Left lung (tissue), 4 donors: ENCODE measurements at regions not wholly inside any gene's neighbourhood (a gene's known extent, or its start where the extent isn't known, plus 50 kb on each side); places are given as distances from the start of the nearest gene placed in this dataset.

Source experiments
- ATAC-seq: fragments of 200-7000 bp; cut with Tn5 transposase; one replicate; pipeline ENCODE4 v1.9.1; 2020; ENCODE audit warnings: moderate library complexity
- DNase-seq, 4 donors: peaks; one replicate each; pipeline ENCODE4 v3.0.0-alpha.2; 2013 to 2020
- H3K27ac ChIP-seq, 2 donors: fragments of 200-600 bp; sonication (generic) in 1 of 2; one replicate each; pipeline versions ENCODE4 v1.5.0 to v1.8.0; 2020 to 2021
- H3K27me3 ChIP-seq, 2 donors: fragments of 200-600 bp; sonication (generic) in 1 of 2; one replicate each; pipeline versions ENCODE4 v1.5.0 to v1.8.0; 2020 to 2021
- H3K36me3 ChIP-seq, 2 donors: fragments of 200-600 bp; sonication (generic) in 1 of 2; one replicate each; pipeline versions ENCODE4 v1.5.0 to v1.8.0; 2020 to 2021
- H3K4me1 ChIP-seq, 2 donors: fragments of 200-600 bp; one replicate each; pipeline ENCODE4 v1.8.0; 2021
- H3K4me3 ChIP-seq, 2 donors: fragments of 200-600 bp; sonication (generic) in 1 of 2; one replicate each; pipeline versions ENCODE4 v1.5.0 to v1.8.0; 2020 to 2021; ENCODE audit warnings: mild to moderate bottlenecking in 1 of 2
- H3K9me3 ChIP-seq, 2 donors: fragments of 200-600 bp; sonication (generic) in 1 of 2; one replicate each; pipeline versions ENCODE4 v1.5.0 to v1.8.0; 2020 to 2021
- CTCF ChIP-seq, 2 donors: fragments of 200-600 bp; sonication (generic) in 1 of 2; IDR thresholded peaks; one replicate each; pipeline versions ENCODE4 v1.5.0 to v1.8.0; 2021; ENCODE audit warnings: antibody characterized with exemption in 2 of 2
- intact Hi-C, 2 donors: fragments of 100-400 bp; cut with DNase I; formaldehyde crosslinking; loops; one replicate each; pipeline versions ENCODE4 v1.11.2 to v1.14.2; 2022
- donor health status: DM: no; HTN: yes; CAD: no.
- donor health status: DM: no; HTN: no; CAD: no.

- no peaks in the 10 kb centered on the region for H3K4me1 ChIP-seq
- DNase-seq: no peak
- no peaks in the 10 kb centered on the region for H3K27me3 ChIP-seq
- H3K27ac ChIP-seq: no peak overlapping the region
- no peak for TF ChIP-seq CTCF (IDR thresholded peaks at IDR 0.05)
- intact Hi-C loops: no loop called here
- ATAC-seq: no peak
- H3K36me3 ChIP-seq: no peaks in the 10 kb centered on the region
- no peaks in the 10 kb centered on the region for H3K9me3 ChIP-seq
- H3K4me3 ChIP-seq: no peak overlapping the region
Measured at GRCh38 chr6:74070091-74070490, 374.1 kb downstream of the CD109 start.

GRCh38 chr6:74069089-74069581 is 373.1 kb downstream of the CD109 start:
- H3K4me1 ChIP-seq: no peaks in the 10 kb centered on the region
- H3K9me3 ChIP-seq: no peaks in the 10 kb centered on the region
- no peak for DNase-seq
- no peaks in the 10 kb centered on the region for H3K27me3 ChIP-seq
- H3K27ac ChIP-seq: no peak overlapping the region
- ATAC-seq: no peak
- intact Hi-C loops: no loop called here
- no peak for TF ChIP-seq CTCF (IDR thresholded peaks at IDR 0.05)
- H3K36me3 ChIP-seq: no peaks in the 10 kb centered on the region
- no peak overlapping the region for H3K4me3 ChIP-seq

- Histone ChIP-seq H3K9me3 (no peaks in the 10 kb centered on the region), H3K4me3 (no peak overlapping the region), H3K27me3 (no peaks in the 10 kb centered on the region), H3K36me3 (no peaks in the 10 kb centered on the region), H3K27ac (no peak overlapping the region), H3K4me1 (no peaks in the 10 kb centered on the region)
- no peak for TF ChIP-seq CTCF (IDR thresholded peaks at IDR 0.05)
- ATAC-seq (no peak), DNase-seq (no peak)
- intact Hi-C loops: no loop called here
Measured at GRCh38 chr6:74066168-74066871, 370.3 kb downstream of the CD109 start.

DNA sequence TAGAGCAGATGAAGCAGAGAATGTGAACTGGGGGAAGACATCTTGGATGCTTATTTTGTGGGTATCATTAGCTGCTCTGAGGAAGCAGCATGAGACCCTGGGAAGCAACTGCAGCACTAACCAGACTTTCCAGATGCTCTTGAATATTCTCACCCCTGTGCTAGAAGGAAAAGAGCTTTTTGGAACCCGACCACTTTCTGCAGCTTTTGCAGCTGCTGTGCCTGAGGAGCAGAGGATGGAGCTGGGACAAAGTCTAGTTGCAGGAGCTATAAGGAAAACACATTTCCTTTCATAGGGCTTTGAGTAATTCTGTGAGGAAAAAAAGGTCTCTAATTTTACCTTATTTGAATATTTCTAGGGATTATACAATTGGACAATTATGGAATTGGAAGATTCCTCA is 369.7 kb downstream of the CD109 start:
- Histone ChIP-seq H3K9me3 (no peaks in the 10 kb centered on the region), H3K36me3 (no peaks in the 10 kb centered on the region), H3K4me3 (no peak overlapping the region), H3K27ac (no peak overlapping the region), H3K27me3 (no peaks in the 10 kb centered on the region), H3K4me1 (no peaks in the 10 kb centered on the region)
- TF ChIP-seq CTCF (IDR thresholded peaks at IDR 0.05): no peak
- no peak for ATAC-seq
- DNase-seq: no peak
- intact Hi-C loops: no loop called here

DNA sequence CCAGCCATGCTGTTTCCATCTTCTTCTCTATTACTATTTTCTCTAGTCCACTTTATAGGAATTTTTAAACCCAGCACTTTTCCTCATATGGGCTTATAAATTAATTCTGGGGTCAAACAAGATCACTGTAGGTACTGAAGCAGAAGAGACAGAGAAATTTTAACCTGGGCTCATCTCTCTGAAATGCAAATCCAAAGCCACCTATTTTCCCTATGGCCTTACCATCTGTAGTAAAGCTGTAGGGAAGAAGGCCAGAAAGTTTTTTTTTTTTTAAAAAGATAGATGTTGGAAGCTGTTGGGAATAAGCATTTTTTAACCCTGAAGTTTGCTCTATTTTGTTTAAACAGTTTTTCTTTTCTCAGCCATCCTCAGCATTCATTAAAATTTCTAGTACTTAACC is 367.4 kb downstream of the CD109 start:
- H3K27ac ChIP-seq: no peak overlapping the region
- TF ChIP-seq CTCF (IDR thresholded peaks at IDR 0.05): no peak
- H3K4me3 ChIP-seq: no peak overlapping the region
- intact Hi-C loops: no loop called here
- no peaks in the 10 kb centered on the region for H3K9me3 ChIP-seq
- no peaks in the 10 kb centered on the region for H3K36me3 ChIP-seq
- H3K27me3 ChIP-seq: no peaks in the 10 kb centered on the region
- ATAC-seq (no peak), DNase-seq (no peak)
- H3K4me1 ChIP-seq: no peaks in the 10 kb centered on the region
